ENCODE measurements at regions not wholly inside any gene's neighbourhood (a gene's known extent, or its start where the extent isn't known, plus 50 kb on each side); places are given as distances from the start of the nearest gene placed in this dataset.

GRCh38 chr6:102333736-102334135 is 940.2 kb downstream of the GRIK2 start:
- TF ChIP-seq CTCF (IDR thresholded peaks at IDR 0.05): no peak
- no peak for TF ChIP-seq POLR2A (IDR thresholded peaks at IDR 0.05)

All from testis (tissue), 2 donors.